B cell (primary cell): ENCODE measurements at regions not wholly inside any gene's neighbourhood (a gene's known extent, or its start where the extent isn't known, plus 50 kb on each side); places are given as distances from the start of the nearest gene placed in this dataset.

Experiments
- ATAC-seq: fragments of 200-7000 bp; cut with Tn5 transposase; one replicate; pipeline ENCODE4 v1.10.0; 2021; ENCODE audit warnings: low read depth, mild to moderate bottlenecking, moderate number of reproducible peaks, moderate library complexity
- CTCF ChIA-PET: fragments of 350-600 bp; sonication (Branson Sonifier 250); formaldehyde crosslinking; loops from one replicate; lab custom pipeline; 2021; ENCODE audit warnings: antibody characterized with exemption, inconsistent platforms; lab: Charles Lee
- POLR2A ChIA-PET: fragments of 350-600 bp; sonication (Branson Sonifier 250); formaldehyde crosslinking; loops from one replicate; lab custom pipeline; 2021; ENCODE audit warnings: antibody characterized with exemption; lab: Charles Lee
- DNase-seq: peaks from one replicate; pipeline ENCODE4 v3.0.0; 2013
- H2AFZ ChIP-seq: 2 replicates; pipeline ENCODE4 v1.6.1; 2012; ENCODE audit warnings: mild to moderate bottlenecking, low read depth, low read length; ENCODE audit not compliant: insufficient read depth, poor library complexity, severe bottlenecking
- H3K27ac ChIP-seq, 2 donors: 1 replicate in 1 of 2; 2 replicates in 1 of 2; pipeline ENCODE4 v1.5.1; 2012 to 2013; ENCODE audit warnings: low read length in 2 of 2, mild to moderate bottlenecking in 2 of 2, moderate library complexity in 1 of 2
- H3K27me3 ChIP-seq, 4 experiments: fragments of 200-600 bp in 1 of 4; sonication (generic) in 1 of 4; replicated peaks in 1 of 4; 1 replicate in 2 of 4; 2 replicates in 2 of 4; pipeline versions ENCODE4 v1.6.1 to v1.7.0; 2013 to 2016; ENCODE audit warnings: low read length in 3 of 4, mild to moderate bottlenecking in 2 of 4, mixed read lengths in 1 of 4, moderate library complexity in 1 of 4; ENCODE audit not compliant: insufficient read depth in 4 of 4, control insufficient read depth in 3 of 4; ENCODE audit errors: control extremely low read depth in 1 of 4
- H3K36me3 ChIP-seq, 2 experiments: replicated peaks in 1 of 2; 1 replicate in 1 of 2; 2 replicates in 1 of 2; pipeline versions ENCODE4 v1.6.1 to v1.7.1; 2013; ENCODE audit warnings: low read length in 1 of 2; ENCODE audit not compliant: insufficient read depth in 2 of 2, control insufficient read depth in 1 of 2; ENCODE audit errors: control extremely low read depth in 1 of 2, extremely low read depth in 1 of 2
- H3K4me1 ChIP-seq, 2 donors: fragments of 200-600 bp in 1 of 2; sonication (generic) in 1 of 2; 1 replicate in 1 of 2; 2 replicates in 1 of 2; pipeline versions ENCODE4 v1.5.1 to v1.6.1; 2013 to 2017; ENCODE audit warnings: low read length in 2 of 2; ENCODE audit not compliant: control insufficient read depth in 2 of 2, insufficient read depth in 2 of 2
- H3K4me2 ChIP-seq: replicated peaks from 2 replicates; pipeline ENCODE3; 2012; ENCODE audit warnings: mild to moderate bottlenecking, low read depth, low read length; ENCODE audit not compliant: poor library complexity, severe bottlenecking
- H3K4me3 ChIP-seq, 5 experiments: fragments of 200-600 bp in 1 of 5; sonication (generic) in 1 of 5; 1 replicate in 3 of 5; 2 replicates in 2 of 5; pipeline versions ENCODE4 v1.5.1 to v1.7.0; 2011 to 2016; ENCODE audit warnings: low read length in 4 of 5, mild to moderate bottlenecking in 4 of 5, low read depth in 2 of 5, control low read depth in 1 of 5, moderate library complexity in 1 of 5; ENCODE audit not compliant: insufficient read depth in 1 of 5; ENCODE audit errors: control extremely low read depth in 1 of 5, extremely low read depth in 1 of 5
- H3K79me2 ChIP-seq: fragments of 200-600 bp; sonication (generic); one replicate; pipeline ENCODE4 v1.6.0; 2016; ENCODE audit warnings: low read length; ENCODE audit not compliant: control insufficient read depth, insufficient read depth
- H3K9ac ChIP-seq: fragments of 200-600 bp; sonication (generic); 2 replicates; pipeline ENCODE4 v1.6.1; 2017; ENCODE audit warnings: mild to moderate bottlenecking, low read length, moderate library complexity
- H3K9me3 ChIP-seq, 3 donors: one replicate each; pipeline versions ENCODE4 v1.6.1 to v1.7.1; 2013; ENCODE audit warnings: low read length in 2 of 3; ENCODE audit not compliant: control insufficient read depth in 2 of 3, insufficient read depth in 1 of 3; ENCODE audit errors: control extremely low read depth in 1 of 3
- H4K20me1 ChIP-seq: 2 replicates; pipeline ENCODE4 v1.6.0; 2012; ENCODE audit warnings: mild to moderate bottlenecking, low read length; ENCODE audit not compliant: insufficient read depth, control insufficient read depth, poor library complexity, severe bottlenecking
- H3K27ac Mint-ChIP-seq: one replicate; pipeline ENCODE4 v1.8.0; 2021; ENCODE audit warnings: mixed read lengths
- H3K27me3 Mint-ChIP-seq: one replicate; pipeline ENCODE4 v1.8.0; 2021; ENCODE audit warnings: mixed read lengths
- H3K4me1 Mint-ChIP-seq: one replicate; pipeline ENCODE4 v1.8.0; 2021; ENCODE audit warnings: mixed read lengths
- H3K4me3 Mint-ChIP-seq: one replicate; pipeline ENCODE4 v1.8.0; 2021; ENCODE audit warnings: mixed read lengths
- H3K9me3 Mint-ChIP-seq: one replicate; pipeline ENCODE4 v1.8.0; 2022; ENCODE audit warnings: mixed read lengths; ENCODE audit not compliant: insufficient read depth
- EZH2 ChIP-seq: IDR thresholded peaks from 2 replicates; pipeline ENCODE4 v1.6.1; 2012; ENCODE audit warnings: borderline replicate concordance, low read depth, mild to moderate bottlenecking, moderate library complexity, low read length; ENCODE audit not compliant: insufficient read depth, poor library complexity, severe bottlenecking
- WGBS: methylation state at CpG from one replicate; pipeline ENCODE4 v1.1.5; 2013; ENCODE audit warnings: missing lambda C conversion rate; ENCODE audit not compliant: insufficient coverage; 5-methylcytosine and 5-hydroxymethylcytosine counted together
- intact Hi-C: fragments of 100-400 bp; cut with micrococcal nuclease; formaldehyde crosslinking; loops from one replicate; pipeline ENCODE4 v1.10.0; 2022
- TF ChIP-seq, protein P1 (sequence below): fragments of 200-600 bp; IDR thresholded peaks from one replicate; pipeline ENCODE4 v1.8.0; 2022; ENCODE audit warnings: antibody characterized with exemption, mild to moderate bottlenecking

- TF ChIP-seq, protein P1, sequence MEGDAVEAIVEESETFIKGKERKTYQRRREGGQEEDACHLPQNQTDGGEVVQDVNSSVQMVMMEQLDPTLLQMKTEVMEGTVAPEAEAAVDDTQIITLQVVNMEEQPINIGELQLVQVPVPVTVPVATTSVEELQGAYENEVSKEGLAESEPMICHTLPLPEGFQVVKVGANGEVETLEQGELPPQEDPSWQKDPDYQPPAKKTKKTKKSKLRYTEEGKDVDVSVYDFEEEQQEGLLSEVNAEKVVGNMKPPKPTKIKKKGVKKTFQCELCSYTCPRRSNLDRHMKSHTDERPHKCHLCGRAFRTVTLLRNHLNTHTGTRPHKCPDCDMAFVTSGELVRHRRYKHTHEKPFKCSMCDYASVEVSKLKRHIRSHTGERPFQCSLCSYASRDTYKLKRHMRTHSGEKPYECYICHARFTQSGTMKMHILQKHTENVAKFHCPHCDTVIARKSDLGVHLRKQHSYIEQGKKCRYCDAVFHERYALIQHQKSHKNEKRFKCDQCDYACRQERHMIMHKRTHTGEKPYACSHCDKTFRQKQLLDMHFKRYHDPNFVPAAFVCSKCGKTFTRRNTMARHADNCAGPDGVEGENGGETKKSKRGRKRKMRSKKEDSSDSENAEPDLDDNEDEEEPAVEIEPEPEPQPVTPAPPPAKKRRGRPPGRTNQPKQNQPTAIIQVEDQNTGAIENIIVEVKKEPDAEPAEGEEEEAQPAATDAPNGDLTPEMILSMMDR: no peak
- TF ChIP-seq EZH2: no peak
- no peaks in the 10 kb centered on the region for H3K27me3 Mint-ChIP-seq
- POLR2A ChIA-PET: no interaction called here
- Histone ChIP-seq H3K4me3 (no peak overlapping the region), H3K9ac (no peak overlapping the region), H3K9me3 (peaks cover 7 to 41% (median 33%) of the 10 kb centered on the region in 3 donors), H3K79me2 (no peaks in the 10 kb centered on the region), H3K27ac (no peak overlapping the region), H3K27me3 (no peaks in the 10 kb centered on the region), H4K20me1 (no peaks in the 10 kb centered on the region), H2AFZ (no peak overlapping the region), H3K36me3 (no peaks in the 10 kb centered on the region), H3K4me2 (no peak overlapping the region), H3K4me1 (no peaks in the 10 kb centered on the region)
- DNase-seq: no peak
- intact Hi-C loops: no loop called here
- H3K9me3 Mint-ChIP-seq: peaks cover 20% of the 10 kb centered on the region
- no peak overlapping the region for H3K27ac Mint-ChIP-seq
- 75% methylated on average over 1 of the region's 1 CpG for WGBS
- H3K4me3 Mint-ChIP-seq: no peak overlapping the region
- no peak for ATAC-seq
- CTCF ChIA-PET: no interaction called here
- H3K4me1 Mint-ChIP-seq: no peaks in the 10 kb centered on the region
Observed at GRCh38 chr12:3405821-3406220, 85.2 kb upstream of the PRMT8 start.

- no peak overlapping the region for H3K27ac Mint-ChIP-seq
- no peaks in the 10 kb centered on the region for H3K4me1 ChIP-seq
- no peak overlapping the region for H3K4me2 ChIP-seq
- H3K27me3 ChIP-seq: no peaks in the 10 kb centered on the region
- peaks cover 7 to 41% (median 33%) of the 10 kb centered on the region in 3 donors for H3K9me3 ChIP-seq
- no peaks in the 10 kb centered on the region for H3K36me3 ChIP-seq
- no peak overlapping the region for H3K4me3 ChIP-seq
- H3K27me3 Mint-ChIP-seq: no peaks in the 10 kb centered on the region
- H3K79me2 ChIP-seq: no peaks in the 10 kb centered on the region
- CTCF ChIA-PET: no interaction called here
- no peaks in the 10 kb centered on the region for H3K4me1 Mint-ChIP-seq
- no CpG with 5 or more reads among the region's 1 CpG for WGBS
- TF ChIP-seq, protein P1: no peak
- no peak for TF ChIP-seq EZH2
- H3K27ac ChIP-seq: no peak overlapping the region
- no peak overlapping the region for H3K9ac ChIP-seq
- DNase-seq: no peak
- H3K4me3 Mint-ChIP-seq: no peak overlapping the region
- H4K20me1 ChIP-seq: no peaks in the 10 kb centered on the region
- no peak for ATAC-seq
- POLR2A ChIA-PET: no interaction called here
- no peak overlapping the region for H2AFZ ChIP-seq
- intact Hi-C loops: no loop called here
- peaks cover 20% of the 10 kb centered on the region for H3K9me3 Mint-ChIP-seq
Observed at GRCh38 chr12:3407723-3408122, 83.3 kb upstream of the PRMT8 start.
